ENCODE measurements at regions not wholly inside any gene's neighbourhood (a gene's known extent, or its start where the extent isn't known, plus 50 kb on each side); places are given as distances from the start of the nearest gene placed in this dataset.
"Not testable (repeated sequence)": the region's sequence is repeated elsewhere in the genome, so short reads cannot be mapped to it uniquely, and the experiment has no call there.

- H3K4me1 ChIP-seq (ENCODE audit: low read length), result peaks cover 19% of the 10 kb centered on the region
- DNase-seq, result no peak
- H3K4me3 ChIP-seq (ENCODE audit: low read length), result no peak overlapping the region
Measured at GRCh38 chr6:134634466-134634865, 315.4 kb downstream of the ALDH8A1 start.

GRCh38 chr6:134632982-134633940 lies 315.3 kb upstream of the SGK1 start:
- H3K4me1 ChIP-seq (ENCODE audit: low read length), result peaks cover 19% of the 10 kb centered on the region
- not testable (repeated sequence) for DNase-seq; H3K9me3 ChIP-seq (ENCODE audit: low read length); H3K4me3 ChIP-seq (ENCODE audit: low read length); H4K20me1 ChIP-seq (ENCODE audit: insufficient read depth, low read depth, low read length); H3K27ac ChIP-seq (ENCODE audit: low read length); H3K9me2 ChIP-seq (replicated peaks; ENCODE audit: insufficient read depth, low read length); H3K36me3 ChIP-seq (ENCODE audit: insufficient read depth, low read length); H3K9ac ChIP-seq (ENCODE audit: low read length); H3K79me2 ChIP-seq (ENCODE audit: low read length); H3K4me2 ChIP-seq (ENCODE audit: low read depth, low read length, poor library complexity, severe bottlenecking); H2AFZ ChIP-seq (ENCODE audit: low read length); H3K27me3 ChIP-seq (ENCODE audit: low read length)

More at GRCh38 chr6:134634466-134634865, 315.4 kb downstream of the ALDH8A1 start:
- H3K9ac ChIP-seq (ENCODE audit: low read length), result no peak overlapping the region
- H3K9me3 ChIP-seq (ENCODE audit: low read length), result no peaks in the 10 kb centered on the region
- H3K79me2 ChIP-seq (ENCODE audit: low read length), result no peaks in the 10 kb centered on the region
- no peaks in the 10 kb centered on the region for H4K20me1 ChIP-seq (ENCODE audit: insufficient read depth, low read depth, low read length)
- H2AFZ ChIP-seq (ENCODE audit: low read length), result no peak overlapping the region
- no peak overlapping the region for H3K27ac ChIP-seq (ENCODE audit: low read length)
- H3K27me3 ChIP-seq (ENCODE audit: low read length), result no peaks in the 10 kb centered on the region
- H3K36me3 ChIP-seq (ENCODE audit: insufficient read depth, low read length), result no peaks in the 10 kb centered on the region
- H3K9me2 ChIP-seq (replicated peaks; ENCODE audit: insufficient read depth, low read length), result no peaks in the 10 kb centered on the region
- H3K4me2 ChIP-seq (ENCODE audit: low read depth, low read length, poor library complexity, severe bottlenecking), result no peak overlapping the region

GRCh38 chr6:134632024-134632423 lies 314.1 kb upstream of the SGK1 start:
- no peak overlapping the region for H3K27ac ChIP-seq (ENCODE audit: low read length)
- no peaks in the 10 kb centered on the region for H4K20me1 ChIP-seq (ENCODE audit: insufficient read depth, low read depth, low read length)
- H3K4me1 ChIP-seq (ENCODE audit: low read length), result peaks cover 19% of the 10 kb centered on the region
- no peak overlapping the region for H2AFZ ChIP-seq (ENCODE audit: low read length)
- no peaks in the 10 kb centered on the region for H3K9me3 ChIP-seq (ENCODE audit: low read length)
- no peaks in the 10 kb centered on the region for H3K79me2 ChIP-seq (ENCODE audit: low read length)
- H3K4me3 ChIP-seq (ENCODE audit: low read length), result no peak overlapping the region
- H3K4me2 ChIP-seq (ENCODE audit: low read depth, low read length, poor library complexity, severe bottlenecking), result no peak overlapping the region
- H3K9me2 ChIP-seq (replicated peaks; ENCODE audit: insufficient read depth, low read length), result no peaks in the 10 kb centered on the region
- no peak overlapping the region for H3K9ac ChIP-seq (ENCODE audit: low read length)
- DNase-seq, result no peak
- H3K27me3 ChIP-seq (ENCODE audit: low read length), result no peaks in the 10 kb centered on the region
- no peaks in the 10 kb centered on the region for H3K36me3 ChIP-seq (ENCODE audit: insufficient read depth, low read length)

GRCh38 chr6:134631398-134631924 lies 313.5 kb upstream of the SGK1 start:
- H3K4me2 ChIP-seq (ENCODE audit: low read depth, low read length, poor library complexity, severe bottlenecking), result peak overlapping the region; percentile 56
- no peaks in the 10 kb centered on the region for H3K79me2 ChIP-seq (ENCODE audit: low read length)
- H3K36me3 ChIP-seq (ENCODE audit: insufficient read depth, low read length), result no peaks in the 10 kb centered on the region

GRCh38 chr6:134630508-134631121 lies 312.7 kb upstream of the SGK1 start:
- no peaks in the 10 kb centered on the region for H3K9me2 ChIP-seq (replicated peaks; ENCODE audit: insufficient read depth, low read length)
- peak overlapping the region; percentile 56 for H3K4me2 ChIP-seq (ENCODE audit: low read depth, low read length, poor library complexity, severe bottlenecking)
- H3K27ac ChIP-seq (ENCODE audit: low read length), result no peak overlapping the region
- H3K27me3 ChIP-seq (ENCODE audit: low read length), result no peaks in the 10 kb centered on the region
- H3K4me3 ChIP-seq (ENCODE audit: low read length), result no peak overlapping the region; the same call in 1 of the 2 replicates
- peak; percentile 73 for DNase-seq
- no peaks in the 10 kb centered on the region for H3K79me2 ChIP-seq (ENCODE audit: low read length)
- H3K36me3 ChIP-seq (ENCODE audit: insufficient read depth, low read length), result no peaks in the 10 kb centered on the region
- no peaks in the 10 kb centered on the region for H4K20me1 ChIP-seq (ENCODE audit: insufficient read depth, low read depth, low read length)
- no peak overlapping the region for H3K9ac ChIP-seq (ENCODE audit: low read length)
- no peaks in the 10 kb centered on the region for H3K9me3 ChIP-seq (ENCODE audit: low read length)
- peaks cover 19% of the 10 kb centered on the region for H3K4me1 ChIP-seq (ENCODE audit: low read length)
- H2AFZ ChIP-seq (ENCODE audit: low read length), result no peak overlapping the region

More at GRCh38 chr6:134631398-134631924, 313.5 kb upstream of the SGK1 start:
- Histone ChIP-seq H4K20me1 (ENCODE audit: insufficient read depth, low read depth, low read length) (no peaks in the 10 kb centered on the region), H3K9me3 (ENCODE audit: low read length) (no peaks in the 10 kb centered on the region), H2AFZ (ENCODE audit: low read length) (no peak overlapping the region), H3K27me3 (ENCODE audit: low read length) (no peaks in the 10 kb centered on the region), H3K9ac (ENCODE audit: low read length) (no peak overlapping the region), H3K9me2 (replicated peaks; ENCODE audit: insufficient read depth, low read length) (no peaks in the 10 kb centered on the region), H3K27ac (ENCODE audit: low read length) (no peak overlapping the region), H3K4me1 (ENCODE audit: low read length) (peaks cover 19% of the 10 kb centered on the region), H3K4me3 (ENCODE audit: low read length) (no peak overlapping the region)
- no peak for DNase-seq

GRCh38 chr6:134628154-134628553 lies 310.2 kb upstream of the SGK1 start:
- no peaks in the 10 kb centered on the region for H3K36me3 ChIP-seq (ENCODE audit: insufficient read depth, low read length)

GRCh38 chr6:134627707-134628106 lies 309.8 kb upstream of the SGK1 start:
- Histone ChIP-seq H3K4me1 (ENCODE audit: low read length) (peaks cover 19% of the 10 kb centered on the region), H3K4me2 (ENCODE audit: low read depth, low read length, poor library complexity, severe bottlenecking) (no peak overlapping the region), H2AFZ (ENCODE audit: low read length) (no peak overlapping the region)

More at GRCh38 chr6:134628154-134628553, 310.2 kb upstream of the SGK1 start:
- peaks cover 19% of the 10 kb centered on the region for H3K4me1 ChIP-seq (ENCODE audit: low read length)
- H3K79me2 ChIP-seq (ENCODE audit: low read length), result no peaks in the 10 kb centered on the region
- DNase-seq, result no peak
- H4K20me1 ChIP-seq (ENCODE audit: insufficient read depth, low read depth, low read length), result no peaks in the 10 kb centered on the region
- H3K9ac ChIP-seq (ENCODE audit: low read length), result no peak overlapping the region
- no peak overlapping the region for H2AFZ ChIP-seq (ENCODE audit: low read length)
- no peaks in the 10 kb centered on the region for H3K9me2 ChIP-seq (replicated peaks; ENCODE audit: insufficient read depth, low read length)
- H3K4me2 ChIP-seq (ENCODE audit: low read depth, low read length, poor library complexity, severe bottlenecking), result no peak overlapping the region
- H3K27me3 ChIP-seq (ENCODE audit: low read length), result no peaks in the 10 kb centered on the region
- no peak overlapping the region for H3K4me3 ChIP-seq (ENCODE audit: low read length)
- no peak overlapping the region for H3K27ac ChIP-seq (ENCODE audit: low read length)
- H3K9me3 ChIP-seq (ENCODE audit: low read length), result no peaks in the 10 kb centered on the region

GRCh38 chr6:134626589-134626988 lies 308.7 kb upstream of the SGK1 start:
- Histone ChIP-seq H3K4me3 (ENCODE audit: low read length) (no peak overlapping the region), H3K27ac (ENCODE audit: low read length) (no peak overlapping the region), H3K36me3 (ENCODE audit: insufficient read depth, low read length) (no peaks in the 10 kb centered on the region), H3K4me1 (ENCODE audit: low read length) (peaks cover 15% of the 10 kb centered on the region), H4K20me1 (ENCODE audit: insufficient read depth, low read depth, low read length) (no peaks in the 10 kb centered on the region), H3K9me2 (replicated peaks; ENCODE audit: insufficient read depth, low read length) (no peaks in the 10 kb centered on the region), H3K9me3 (ENCODE audit: low read length) (no peaks in the 10 kb centered on the region), H3K27me3 (ENCODE audit: low read length) (no peaks in the 10 kb centered on the region), H3K4me2 (ENCODE audit: low read depth, low read length, poor library complexity, severe bottlenecking) (no peak overlapping the region), H3K9ac (ENCODE audit: low read length) (no peak overlapping the region), H3K79me2 (ENCODE audit: low read length) (no peaks in the 10 kb centered on the region), H2AFZ (ENCODE audit: low read length) (no peak overlapping the region)
- no peak for DNase-seq

More at GRCh38 chr6:134627707-134628106, 309.8 kb upstream of the SGK1 start:
- Histone ChIP-seq H3K9me3 (ENCODE audit: low read length) (no peaks in the 10 kb centered on the region), H3K36me3 (ENCODE audit: insufficient read depth, low read length) (no peaks in the 10 kb centered on the region), H3K9me2 (replicated peaks; ENCODE audit: insufficient read depth, low read length) (no peaks in the 10 kb centered on the region), H4K20me1 (ENCODE audit: insufficient read depth, low read depth, low read length) (no peaks in the 10 kb centered on the region), H3K9ac (ENCODE audit: low read length) (no peak overlapping the region), H3K27ac (ENCODE audit: low read length) (no peak overlapping the region), H3K79me2 (ENCODE audit: low read length) (no peaks in the 10 kb centered on the region), H3K27me3 (ENCODE audit: low read length) (no peaks in the 10 kb centered on the region), H3K4me3 (ENCODE audit: low read length) (no peak overlapping the region)
- DNase-seq, result no peak

Measured in Karpas-422 (cell line).